GM18511 (cell line): ENCODE measurements at regions not wholly inside any gene's neighbourhood (a gene's known extent, or its start where the extent isn't known, plus 50 kb on each side); places are given as distances from the start of the nearest gene placed in this dataset.
A peak's percentile ranks its signal among the peaks of the same experiment; 100 is the strongest.

Source experiments
- ATAC-seq: cut with Tn5 transposase; IDR thresholded peaks from one replicate; pipeline ENCODE4 v1.9.1; 2021; ENCODE audit warnings: mild to moderate bottlenecking, moderate library complexity; ENCODE audit not compliant: unreplicated experiment

GRCh38 chr6:166733900-166734299 lies 106.8 kb upstream of the RPS6KA2 start:
- ATAC-seq, result no peak

DNA sequence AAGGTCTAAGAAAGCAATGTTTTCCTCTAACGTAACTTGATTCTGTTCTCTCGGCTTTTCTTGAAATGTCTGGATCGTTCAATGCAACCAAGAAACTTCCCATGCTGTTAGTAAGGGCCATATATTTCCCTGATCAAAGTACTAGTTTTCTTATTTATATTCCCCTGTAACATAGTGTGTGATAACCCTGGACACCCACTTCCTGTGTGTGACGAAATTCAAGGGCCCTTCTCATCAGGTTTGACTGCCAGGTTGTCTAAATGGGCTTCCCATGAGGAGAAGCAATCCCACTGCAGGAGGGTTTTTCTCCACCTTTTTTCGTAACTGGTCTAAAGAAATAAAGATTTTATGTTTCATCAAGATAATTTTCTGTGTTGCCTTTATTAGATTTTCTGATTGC lies 102.6 kb upstream of the RPS6KA2 start:
- ATAC-seq, result no peak

DNA sequence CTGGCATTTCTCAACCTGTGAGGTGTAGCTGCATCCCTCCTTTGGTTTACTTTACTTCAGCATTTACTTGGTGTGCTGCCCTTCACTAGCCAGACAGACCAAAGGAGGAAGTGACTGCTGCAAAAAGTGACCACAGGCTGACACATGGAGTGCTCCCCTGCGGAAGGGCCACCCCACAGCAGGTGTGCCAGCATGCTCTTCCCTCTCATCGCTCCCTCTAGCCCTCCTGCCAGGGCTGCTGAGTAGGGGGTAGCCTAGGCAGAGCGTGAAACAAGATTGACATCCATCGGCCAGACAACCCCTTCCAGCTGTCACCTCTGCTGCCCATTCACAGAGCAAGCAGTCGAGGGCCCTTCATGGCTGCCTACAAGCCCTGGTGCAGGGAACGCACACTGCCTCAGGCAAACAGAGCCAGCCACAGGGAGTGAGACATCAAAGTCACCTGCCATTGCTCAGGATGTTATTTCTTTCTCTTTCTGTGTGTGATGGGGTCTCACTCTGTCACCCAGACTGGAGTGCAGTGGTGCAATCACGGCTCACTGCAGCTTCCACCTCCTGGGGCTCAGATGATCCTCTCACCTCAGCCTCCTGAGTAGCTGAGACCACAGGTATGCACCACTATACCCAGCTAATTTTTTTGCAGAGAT lies 102.0 kb upstream of the RPS6KA2 start:
- ATAC-seq, result no peak

DNA sequence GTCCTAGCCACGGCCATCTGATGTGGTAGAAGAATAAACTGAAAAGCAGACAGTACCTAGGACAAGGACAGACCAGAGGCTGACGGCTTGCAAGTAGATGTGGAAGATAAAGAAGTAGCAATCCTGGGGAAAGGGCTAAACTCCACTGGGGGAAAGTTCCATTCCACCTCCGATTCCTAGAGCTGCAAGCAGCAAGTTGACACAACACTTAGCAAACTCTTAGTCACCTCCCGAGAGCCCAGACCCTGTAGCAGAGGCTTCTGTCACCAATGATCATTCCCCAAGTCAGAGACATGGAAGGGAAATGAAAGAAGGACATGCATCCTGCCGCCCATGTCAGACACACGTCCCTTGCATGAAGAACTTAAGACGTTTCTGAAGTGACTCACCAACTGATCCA lies 99.2 kb upstream of the RPS6KA2 start:
- ATAC-seq, result no peak

- no peak for ATAC-seq
These were observed 98.5 kb upstream of the RPS6KA2 start for GRCh38 chr6:166725571-166725970.

GRCh38 chr6:166724576-166724975 lies 97.5 kb upstream of the RPS6KA2 start:
- no peak for ATAC-seq

DNA sequence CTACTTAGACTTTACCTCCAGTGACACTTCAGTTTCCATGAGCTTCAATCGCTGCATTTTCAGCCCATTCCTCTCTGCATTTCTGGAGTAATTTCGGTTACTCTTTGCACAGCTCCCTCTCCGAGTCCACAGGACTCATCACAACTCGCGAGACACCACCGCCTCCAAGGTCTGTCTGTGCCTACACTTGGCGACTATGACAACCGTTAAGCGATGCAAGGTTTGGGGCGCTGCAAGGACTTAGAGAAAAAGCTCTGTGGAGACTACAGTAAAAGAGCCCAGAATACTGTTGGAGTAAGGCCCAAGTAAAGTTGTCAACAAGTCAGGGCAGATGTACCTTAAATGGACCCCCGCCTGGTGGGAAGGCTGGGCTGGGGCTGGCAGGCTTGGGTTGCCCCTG lies 95.7 kb upstream of the RPS6KA2 start:
- no peak for ATAC-seq

GRCh38 chr6:166721576-166721975 lies 94.5 kb upstream of the RPS6KA2 start:
- ATAC-seq, result no peak

GRCh38 chr6:166720856-166721255 lies 93.8 kb upstream of the RPS6KA2 start:
- no peak for ATAC-seq

DNA sequence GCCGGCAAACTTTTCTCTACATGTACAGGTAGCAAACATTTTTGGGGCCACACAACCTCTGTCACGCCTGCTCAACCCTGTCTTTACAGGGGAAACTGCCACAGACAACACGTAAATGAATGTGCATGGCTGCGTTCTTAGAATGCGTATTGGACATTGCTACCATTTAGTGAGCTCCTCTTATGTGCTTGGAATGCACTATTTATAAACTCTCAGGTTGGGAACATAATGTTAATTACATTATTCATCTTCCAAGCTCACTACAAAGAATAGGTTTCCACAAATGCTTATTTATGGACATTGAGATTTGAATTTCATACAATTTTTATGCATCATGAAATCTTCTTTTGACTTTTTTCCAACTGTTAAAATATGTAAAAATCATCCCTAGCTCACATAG lies 92.0 kb upstream of the RPS6KA2 start:
- no peak for ATAC-seq

DNA sequence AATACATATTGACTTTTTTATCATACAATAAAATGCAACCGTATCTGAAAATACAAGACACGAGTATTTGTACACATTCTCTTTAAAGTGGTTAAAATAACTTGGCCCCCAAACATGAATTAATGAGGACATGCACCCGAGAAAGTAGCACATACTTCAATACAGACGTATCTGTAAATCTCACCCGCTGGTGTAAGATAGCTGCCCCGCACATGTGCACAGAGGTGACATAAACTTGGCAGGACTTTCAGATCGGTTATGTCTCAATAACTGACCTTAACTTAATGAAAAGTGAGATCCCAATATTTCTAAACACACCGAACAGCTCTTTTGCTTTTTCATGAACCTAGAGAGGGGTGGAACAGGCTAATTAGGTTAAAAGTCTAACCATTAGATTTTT lies 91.5 kb upstream of the RPS6KA2 start:
- no peak for ATAC-seq

DNA sequence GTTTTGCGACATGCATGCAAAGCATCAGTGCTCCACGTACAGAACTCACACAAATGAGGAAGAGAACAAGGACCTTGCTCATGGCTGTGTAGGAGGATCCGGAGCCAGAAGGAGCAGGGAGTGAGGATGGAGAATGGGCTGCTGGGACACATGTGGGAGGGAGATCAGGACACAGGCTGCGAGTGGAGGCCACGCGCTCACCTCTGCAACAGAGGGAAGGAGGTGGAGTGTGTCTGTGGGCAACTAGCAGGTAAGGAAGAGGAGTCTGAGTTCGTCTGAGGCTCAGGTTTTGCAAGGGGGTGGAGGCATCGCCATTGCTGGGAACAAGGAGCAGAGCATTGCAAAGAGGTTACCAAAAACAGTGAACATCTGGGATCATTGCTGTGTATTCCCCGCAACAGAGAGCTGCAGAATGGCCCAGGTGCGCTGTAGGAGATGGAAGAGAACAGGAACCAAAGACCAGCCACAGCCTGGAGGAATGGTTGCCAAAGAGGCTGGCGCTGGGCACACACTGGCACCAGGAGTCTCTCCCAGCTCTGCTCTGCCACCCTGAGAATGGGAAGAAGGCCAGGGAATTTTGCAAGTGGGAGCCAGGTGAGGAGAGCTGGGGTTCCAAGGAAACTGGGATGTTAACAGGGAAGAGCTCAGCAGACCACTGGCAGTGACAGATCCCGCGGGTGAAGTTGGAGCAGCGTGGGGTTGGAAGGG lies 90.0 kb upstream of the RPS6KA2 start:
- ATAC-seq, result no peak

DNA sequence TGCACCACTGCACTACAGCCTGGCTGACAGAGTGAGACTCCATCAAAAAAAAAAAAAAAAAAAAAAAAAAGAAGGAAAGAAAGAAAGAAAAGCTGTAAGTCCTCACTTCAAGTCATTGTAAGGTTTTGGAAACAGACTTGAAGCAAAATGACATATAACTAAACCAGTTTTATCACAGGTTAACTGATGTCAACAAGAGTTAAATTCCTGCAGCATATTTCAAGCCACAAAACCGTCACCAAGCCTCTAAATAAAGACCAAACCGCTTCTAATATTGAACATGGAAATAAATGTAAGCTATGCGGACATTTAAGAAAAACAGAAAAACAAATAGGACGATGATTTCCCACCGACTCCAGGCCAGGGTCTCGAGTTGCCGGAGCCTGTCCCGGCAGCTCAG lies 88.9 kb upstream of the RPS6KA2 start:
- no peak for ATAC-seq

DNA sequence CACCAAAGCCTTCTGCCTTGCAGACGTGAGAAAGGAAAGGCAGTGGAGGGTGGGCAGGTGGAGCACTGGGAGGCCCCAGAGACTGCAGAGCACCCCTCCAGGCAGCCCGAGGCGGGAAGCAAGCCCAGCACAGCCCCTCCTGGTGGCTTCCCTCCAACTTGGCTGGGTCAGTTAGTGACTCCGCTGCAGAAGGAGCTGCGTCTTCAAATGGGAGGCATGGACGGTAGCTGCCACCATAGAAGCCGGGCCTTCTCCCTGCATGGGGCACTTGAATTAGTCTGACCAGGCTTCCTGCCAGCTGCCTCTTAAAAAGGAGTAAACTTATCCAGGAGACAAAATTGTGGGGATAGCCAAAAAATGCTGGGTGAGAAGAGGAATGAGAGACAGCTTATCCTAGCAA lies 88.0 kb upstream of the RPS6KA2 start:
- no peak for ATAC-seq

DNA sequence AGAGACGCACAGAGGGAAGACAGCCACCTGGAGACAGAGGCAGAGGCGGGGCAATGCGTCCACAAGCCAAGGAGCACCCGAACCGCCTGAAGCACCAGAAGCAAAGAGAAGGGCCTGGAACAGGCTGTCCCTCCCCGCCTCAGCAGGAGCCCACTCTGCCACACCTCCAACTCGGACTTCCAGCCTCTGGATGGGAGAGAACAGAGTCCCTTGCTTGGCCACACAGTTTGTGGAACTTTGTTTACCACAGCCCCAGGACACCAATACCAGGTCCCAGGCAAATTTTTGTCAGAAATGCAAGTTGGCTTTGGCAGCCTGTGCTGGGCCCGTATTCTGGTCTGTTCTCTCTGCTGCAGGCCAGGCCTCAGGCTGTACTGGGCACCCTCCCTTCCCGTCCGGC lies 87.5 kb upstream of the RPS6KA2 start:
- no peak for ATAC-seq

DNA sequence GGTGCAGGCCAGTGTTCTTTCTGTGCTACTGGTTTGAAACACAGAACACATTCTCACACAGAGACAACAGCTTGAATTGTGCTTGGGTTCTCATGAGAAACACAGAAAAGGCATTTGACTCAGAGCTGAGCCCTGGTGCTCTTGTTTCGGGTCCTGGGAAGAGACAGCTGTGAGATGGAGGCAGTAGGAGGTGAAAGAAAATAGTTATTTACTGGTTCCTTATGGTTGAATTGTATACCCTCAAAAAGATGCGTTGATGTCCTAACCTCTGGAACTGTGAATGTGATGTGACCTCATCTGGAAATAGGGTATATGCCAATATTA lies 87.1 kb upstream of the RPS6KA2 start:
- ATAC-seq, result no peak

DNA sequence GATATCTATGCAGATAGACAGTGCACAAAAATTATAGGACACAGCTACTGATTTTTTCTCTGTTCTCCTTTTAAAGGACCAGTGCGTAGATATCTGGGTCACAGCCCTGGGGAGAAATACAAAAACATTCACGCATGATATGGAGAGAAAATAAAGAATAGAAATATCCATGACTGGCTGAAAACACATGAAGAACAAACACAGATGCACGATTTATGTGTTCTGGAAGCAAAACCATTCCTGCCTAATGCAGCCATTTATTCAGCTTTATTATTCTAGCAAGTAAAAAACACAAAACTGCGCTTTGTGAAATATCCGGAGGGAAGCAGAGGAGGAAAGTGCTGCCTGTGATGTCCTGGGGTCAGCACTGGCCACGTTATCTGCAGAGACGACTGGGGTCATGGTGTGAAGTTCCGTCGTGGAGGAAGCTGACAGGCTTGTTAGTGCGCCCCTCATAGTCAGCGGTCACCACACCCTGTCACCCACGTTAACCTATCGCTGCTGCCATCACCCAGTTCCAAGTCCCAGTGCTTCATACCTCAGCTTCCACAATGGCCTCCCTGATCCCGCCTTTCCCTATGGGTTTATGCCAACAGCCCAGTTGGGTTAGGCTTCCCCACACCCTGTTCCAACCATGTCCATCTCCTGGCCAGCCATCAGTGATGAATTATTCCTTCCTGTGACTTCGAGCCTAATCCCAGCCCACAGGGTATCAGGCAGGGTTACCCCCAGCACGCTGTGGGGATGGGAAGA lies 86.6 kb upstream of the RPS6KA2 start:
- ATAC-seq, result no peak

GRCh38 chr6:166712286-166713228 lies 85.5 kb upstream of the RPS6KA2 start:
- ATAC-seq, result no peak

DNA sequence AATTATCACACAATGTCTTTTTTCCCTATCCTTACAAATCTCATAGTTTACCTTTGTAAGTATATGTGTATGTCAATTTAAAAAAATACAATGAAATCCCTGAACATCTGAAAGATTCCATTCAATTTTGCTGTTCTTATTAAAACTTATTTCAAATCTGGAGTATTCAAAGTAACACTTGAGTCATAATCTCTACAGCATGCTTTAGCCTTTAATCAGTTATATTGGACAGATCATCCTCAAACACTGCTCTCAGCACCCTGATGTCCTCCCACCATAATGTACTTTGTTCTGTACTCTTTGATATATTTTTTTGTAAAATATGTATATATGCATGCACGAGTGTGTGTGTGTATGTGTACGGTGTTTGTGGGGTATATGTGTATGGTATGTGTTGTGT lies 83.0 kb upstream of the RPS6KA2 start:
- no peak for ATAC-seq

DNA sequence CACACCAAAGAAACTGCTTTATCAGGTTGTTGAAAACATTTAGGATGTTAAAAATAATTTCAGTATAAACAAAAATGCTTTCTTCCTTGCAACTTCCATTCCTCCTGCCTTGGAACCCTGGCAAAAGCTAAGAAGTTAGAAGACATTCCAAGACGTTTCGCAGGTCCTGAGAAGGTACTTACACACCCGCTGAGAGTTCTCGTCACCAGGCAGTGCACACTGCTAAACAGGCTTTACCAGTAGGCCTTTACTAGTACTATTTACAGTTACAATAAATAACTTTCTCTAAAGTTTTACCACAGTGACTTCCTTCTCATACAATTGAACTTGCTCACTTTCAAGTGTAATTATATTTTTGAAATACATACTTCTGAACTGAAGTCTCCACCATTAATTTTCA lies 81.4 kb upstream of the RPS6KA2 start:
- ATAC-seq, result no peak

DNA sequence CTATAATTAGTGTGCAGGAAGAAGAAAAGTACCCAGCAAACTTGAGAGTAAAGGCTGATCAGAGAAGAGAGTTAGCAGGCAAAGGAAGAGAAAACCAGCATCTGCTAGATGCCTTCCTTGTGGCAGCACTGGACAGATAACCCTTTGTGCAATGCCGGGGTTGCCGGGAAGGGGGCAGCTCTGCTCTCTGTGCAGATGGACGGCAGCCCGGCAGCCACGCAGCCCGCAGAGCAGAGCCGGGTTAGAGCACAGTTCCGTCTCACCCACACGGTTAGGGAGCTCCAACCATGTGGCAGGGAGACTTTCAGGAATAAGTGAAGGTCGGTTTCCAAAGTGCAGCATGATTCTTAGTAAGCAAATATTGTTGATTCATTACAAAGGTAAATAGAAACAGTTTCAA lies 80.0 kb upstream of the RPS6KA2 start:
- peak; percentile 78 for ATAC-seq
